ENCODE measurements at regions not wholly inside any gene's neighbourhood (a gene's known extent, or its start where the extent isn't known, plus 50 kb on each side); places are given as distances from the start of the nearest gene placed in this dataset.

DNA sequence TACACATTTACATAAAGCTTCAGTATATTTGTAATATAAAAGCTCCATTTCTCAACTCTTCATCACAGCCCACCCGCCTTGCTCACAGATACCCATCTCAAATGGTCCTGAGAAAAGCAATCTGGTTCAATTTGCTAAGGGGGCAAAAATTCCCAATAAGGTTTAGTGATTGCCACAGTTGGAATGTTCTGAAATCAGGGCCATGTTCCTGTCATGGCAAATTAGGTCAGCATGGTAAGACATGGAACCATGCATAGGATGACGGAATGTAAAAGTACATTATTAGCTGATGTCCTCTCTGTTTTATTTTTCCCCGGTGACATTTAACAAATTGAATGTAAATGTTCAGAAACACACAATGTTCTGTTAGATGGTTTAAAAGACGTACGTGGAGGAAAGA is 274.3 kb downstream of the MZT1 start:
- TF ChIP-seq, protein P1, sequence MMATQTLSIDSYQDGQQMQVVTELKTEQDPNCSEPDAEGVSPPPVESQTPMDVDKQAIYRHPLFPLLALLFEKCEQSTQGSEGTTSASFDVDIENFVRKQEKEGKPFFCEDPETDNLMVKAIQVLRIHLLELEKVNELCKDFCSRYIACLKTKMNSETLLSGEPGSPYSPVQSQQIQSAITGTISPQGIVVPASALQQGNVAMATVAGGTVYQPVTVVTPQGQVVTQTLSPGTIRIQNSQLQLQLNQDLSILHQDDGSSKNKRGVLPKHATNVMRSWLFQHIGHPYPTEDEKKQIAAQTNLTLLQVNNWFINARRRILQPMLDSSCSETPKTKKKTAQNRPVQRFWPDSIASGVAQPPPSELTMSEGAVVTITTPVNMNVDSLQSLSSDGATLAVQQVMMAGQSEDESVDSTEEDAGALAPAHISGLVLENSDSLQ (IDR thresholded peaks at IDR 0.05): no peak
- TF ChIP-seq SUZ12 (IDR thresholded peaks at IDR 0.05) (no peak), ZNF384 (IDR thresholded peaks at IDR 0.05) (no peak), NFRKB (IDR thresholded peaks at IDR 0.05) (no peak), FOXM1 (IDR thresholded peaks at IDR 0.05; ENCODE audit: borderline replicate concordance) (no peak)
